Kasumi-1 (cell line): ENCODE measurements at regions not wholly inside any gene's neighbourhood (a gene's known extent, or its start where the extent isn't known, plus 50 kb on each side); places are given as distances from the start of the nearest gene placed in this dataset.
"Not testable (repeated sequence)": the region's sequence is repeated elsewhere in the genome, so short reads cannot be mapped to it uniquely, and the experiment has no call there.

Experiments
- DNase-seq, 2 experiments: peaks; one replicate each; lab custom pipeline; 2025; lab: John Stamatoyannopoulos, UW

GRCh38 chr2:19201911-19202462 lies 156.4 kb downstream of the OSR1 start:
- no peak for DNase-seq

- DNase-seq = no peak
Measured at GRCh38 chr2:19198381-19198780, 160.0 kb downstream of the OSR1 start.

- no peak for DNase-seq
Measured at GRCh38 chr2:19195661-19196060, 162.8 kb downstream of the OSR1 start.

GRCh38 chr2:19189391-19189790 lies 169.0 kb downstream of the OSR1 start:
- no peak for DNase-seq

GRCh38 chr2:19187323-19188020 lies 171.0 kb downstream of the OSR1 start:
- DNase-seq = no peak

GRCh38 chr2:19185086-19185485 lies 173.3 kb downstream of the OSR1 start:
- DNase-seq = no peak

GRCh38 chr2:19178175-19178574 lies 180.2 kb downstream of the OSR1 start:
- DNase-seq = no peak

GRCh38 chr2:19176977-19177376 lies 181.4 kb downstream of the OSR1 start:
- no peak for DNase-seq

- DNase-seq = no peak
Measured at GRCh38 chr2:19176172-19176852, 182.1 kb downstream of the OSR1 start.

- DNase-seq = no peak
Measured at GRCh38 chr2:19174176-19174575, 184.2 kb downstream of the OSR1 start.

- no peak for DNase-seq
Measured at GRCh38 chr2:19171409-19171808, 187.0 kb downstream of the OSR1 start.

GRCh38 chr2:19169134-19169768 lies 189.2 kb downstream of the OSR1 start:
- DNase-seq = no peak

- not testable (repeated sequence) for DNase-seq
Measured at GRCh38 chr2:19164099-19164498, 194.3 kb downstream of the OSR1 start.

- DNase-seq = no peak
Measured at GRCh38 chr2:19158896-19159295, 199.5 kb downstream of the OSR1 start.

- no peak for DNase-seq
Measured at GRCh38 chr2:19158211-19158610, 200.2 kb downstream of the OSR1 start.

- DNase-seq = no peak
Measured at GRCh38 chr2:19156646-19157045, 201.8 kb downstream of the OSR1 start.

GRCh38 chr2:19150726-19151125 lies 207.7 kb downstream of the OSR1 start:
- DNase-seq = no peak

- DNase-seq = no peak
Measured at GRCh38 chr2:19146867-19147266, 211.6 kb downstream of the OSR1 start.

GRCh38 chr2:19141234-19142004 lies 217.0 kb downstream of the OSR1 start:
- DNase-seq = no peak

GRCh38 chr2:19140463-19141208 lies 217.8 kb downstream of the OSR1 start:
- no peak for DNase-seq

- DNase-seq = no peak
Measured at GRCh38 chr2:19139386-19139785, 219.0 kb downstream of the OSR1 start.
